ENCODE measurements at regions not wholly inside any gene's neighbourhood (a gene's known extent, or its start where the extent isn't known, plus 50 kb on each side); places are given as distances from the start of the nearest gene placed in this dataset.

DNA sequence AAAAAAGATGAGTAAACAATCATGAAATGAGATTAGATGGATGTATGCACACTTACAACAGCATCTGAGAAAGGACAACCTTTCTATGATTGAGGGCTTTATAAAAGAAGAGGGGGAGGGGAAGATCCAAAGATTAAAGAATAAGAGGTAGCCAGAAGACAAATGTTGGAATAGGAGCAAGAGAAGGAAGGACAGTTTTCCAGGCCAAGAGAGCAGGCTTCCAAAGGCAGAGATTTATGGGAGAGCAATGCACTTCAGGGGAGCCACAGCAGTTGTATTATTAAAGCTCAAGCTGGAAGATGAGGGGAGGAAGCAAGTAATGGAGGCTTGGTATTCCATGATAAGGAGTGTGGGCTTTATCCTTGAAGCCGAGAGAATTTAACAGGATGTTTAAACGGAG is 110.3 kb upstream of the PTPN13 start:
- Histone ChIP-seq H3K27ac (ENCODE audit: insufficient read length, low read depth, low read length) (peak overlapping the region; percentile 77), H2BK20ac (ENCODE audit: low read depth, low read length, poor library complexity, severe bottlenecking) (no peak overlapping the region), H3K9me3 (ENCODE audit: control insufficient read depth, low read depth, low read length) (no peaks in the 10 kb centered on the region), H4K5ac (ENCODE audit: insufficient read length, low read depth, low read length) (no peak overlapping the region), H2AFZ (ENCODE audit: low read length) (no peak overlapping the region), H4K91ac (ENCODE audit: insufficient read length, low read depth, low read length) (no peak overlapping the region), H3K23ac (ENCODE audit: insufficient read length, low read depth, low read length) (no peak overlapping the region), H4K20me1 (ENCODE audit: control insufficient read depth, insufficient read depth, insufficient read length) (no peaks in the 10 kb centered on the region), H3K27me3 (ENCODE audit: insufficient read depth, low read length) (no peaks in the 10 kb centered on the region), H2BK12ac (ENCODE audit: insufficient read length, low read depth, low read length) (no peak overlapping the region), H3K14ac (ENCODE audit: insufficient read depth, low read length) (no peak overlapping the region), H3K4me1 (ENCODE audit: insufficient read depth, low read length) (peaks cover 5% of the 10 kb centered on the region; the same call in 1 of the 2 replicates), H3K79me2 (ENCODE audit: insufficient read depth, low read length) (no peaks in the 10 kb centered on the region), H3K56ac (ENCODE audit: insufficient read length, low read depth, low read length) (no peak overlapping the region), H2AK5ac (ENCODE audit: insufficient read length, low read length) (no peak overlapping the region), H3K18ac (ENCODE audit: insufficient read length, low read depth, low read length) (no peak overlapping the region), H3K79me1 (ENCODE audit: insufficient read depth, low read depth, low read length, poor library complexity, severe bottlenecking) (no peaks in the 10 kb centered on the region), H2BK5ac (ENCODE audit: insufficient read length, low read length) (no peak overlapping the region), H3K4me2 (ENCODE audit: insufficient read depth, insufficient read length, low read length) (no peak overlapping the region), H3K4ac (ENCODE audit: low read depth, low read length) (no peak overlapping the region), H2BK120ac (ENCODE audit: low read depth, low read length, poor library complexity, severe bottlenecking) (no peak overlapping the region), H3T11ph (ENCODE audit: low read length) (no peak overlapping the region), H3K9ac (ENCODE audit: extremely low read depth, insufficient read length, low read length) (no peak overlapping the region), H3K23me2 (ENCODE audit: insufficient read length, low read depth, low read length, poor library complexity, severe bottlenecking) (no peaks in the 10 kb centered on the region), H4K8ac (replicated peaks; ENCODE audit: insufficient read length, low read depth, low read length) (no peak overlapping the region), H2BK15ac (ENCODE audit: low read depth, low read length) (no peak overlapping the region)
- Mint-ChIP-seq H3K36me3 (ENCODE audit: insufficient read depth in 1 of 3, low read depth in 3 of 3) (peaks cover 9 to 21% (median 16%) of the 10 kb centered on the region in 3 experiments), H3K4me3 (no peak overlapping the region; a peak in 1 of 5 replicates), H3K27ac (peak overlapping the region; percentile 84 to 95 (median 89); a peak in 6 of 7 replicates), H3K27me3 (ENCODE audit: low read depth) (no peaks in the 10 kb centered on the region), H3K4me1 (peaks cover 23 to 28% of the 10 kb centered on the region in 2 experiments), H3K9me3 (peaks cover 9 to 13% of the 10 kb centered on the region in 2 experiments; a peak in 4 of 5 replicates)
- no peak for DNase-seq
- no CpG with 5 or more reads among the region's 2 CpGs for WGBS (ENCODE audit: extremely low coverage, insufficient read length, low lambda C conversion rate)
- TF ChIP-seq, protein P1, sequence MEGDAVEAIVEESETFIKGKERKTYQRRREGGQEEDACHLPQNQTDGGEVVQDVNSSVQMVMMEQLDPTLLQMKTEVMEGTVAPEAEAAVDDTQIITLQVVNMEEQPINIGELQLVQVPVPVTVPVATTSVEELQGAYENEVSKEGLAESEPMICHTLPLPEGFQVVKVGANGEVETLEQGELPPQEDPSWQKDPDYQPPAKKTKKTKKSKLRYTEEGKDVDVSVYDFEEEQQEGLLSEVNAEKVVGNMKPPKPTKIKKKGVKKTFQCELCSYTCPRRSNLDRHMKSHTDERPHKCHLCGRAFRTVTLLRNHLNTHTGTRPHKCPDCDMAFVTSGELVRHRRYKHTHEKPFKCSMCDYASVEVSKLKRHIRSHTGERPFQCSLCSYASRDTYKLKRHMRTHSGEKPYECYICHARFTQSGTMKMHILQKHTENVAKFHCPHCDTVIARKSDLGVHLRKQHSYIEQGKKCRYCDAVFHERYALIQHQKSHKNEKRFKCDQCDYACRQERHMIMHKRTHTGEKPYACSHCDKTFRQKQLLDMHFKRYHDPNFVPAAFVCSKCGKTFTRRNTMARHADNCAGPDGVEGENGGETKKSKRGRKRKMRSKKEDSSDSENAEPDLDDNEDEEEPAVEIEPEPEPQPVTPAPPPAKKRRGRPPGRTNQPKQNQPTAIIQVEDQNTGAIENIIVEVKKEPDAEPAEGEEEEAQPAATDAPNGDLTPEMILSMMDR (conservative IDR thresholded peaks at IDR 0.05) = no peak

All from H9 (cell line).